ENCODE measurements at regions not wholly inside any gene's neighbourhood (a gene's known extent, or its start where the extent isn't known, plus 50 kb on each side); places are given as distances from the start of the nearest gene placed in this dataset.

DNA sequence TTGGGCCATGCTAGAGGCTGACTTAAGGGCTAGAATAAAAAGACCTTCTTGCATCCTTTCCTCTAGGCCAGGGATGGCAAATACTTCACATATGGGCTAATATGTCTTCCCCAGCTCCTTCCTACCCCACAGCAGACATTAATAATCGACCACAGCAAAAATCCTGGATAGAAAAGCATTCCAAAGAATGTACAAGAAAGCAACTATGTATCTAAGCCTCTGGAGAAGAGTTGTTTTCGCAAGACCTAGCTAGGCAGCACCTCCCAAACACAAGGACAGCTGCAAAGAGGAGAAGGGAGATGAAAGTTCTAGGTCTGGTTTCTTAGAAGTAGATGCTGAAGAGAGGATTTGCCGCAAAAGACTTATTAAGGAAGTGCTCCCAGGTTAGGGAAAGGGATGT is 372.6 kb downstream of the SLC4A3 start:
- 69 to 82% (median 77%) methylated on average over 3 of the region's 3 CpGs for WGBS, 5 donors
- TF ChIP-seq, protein P1, sequence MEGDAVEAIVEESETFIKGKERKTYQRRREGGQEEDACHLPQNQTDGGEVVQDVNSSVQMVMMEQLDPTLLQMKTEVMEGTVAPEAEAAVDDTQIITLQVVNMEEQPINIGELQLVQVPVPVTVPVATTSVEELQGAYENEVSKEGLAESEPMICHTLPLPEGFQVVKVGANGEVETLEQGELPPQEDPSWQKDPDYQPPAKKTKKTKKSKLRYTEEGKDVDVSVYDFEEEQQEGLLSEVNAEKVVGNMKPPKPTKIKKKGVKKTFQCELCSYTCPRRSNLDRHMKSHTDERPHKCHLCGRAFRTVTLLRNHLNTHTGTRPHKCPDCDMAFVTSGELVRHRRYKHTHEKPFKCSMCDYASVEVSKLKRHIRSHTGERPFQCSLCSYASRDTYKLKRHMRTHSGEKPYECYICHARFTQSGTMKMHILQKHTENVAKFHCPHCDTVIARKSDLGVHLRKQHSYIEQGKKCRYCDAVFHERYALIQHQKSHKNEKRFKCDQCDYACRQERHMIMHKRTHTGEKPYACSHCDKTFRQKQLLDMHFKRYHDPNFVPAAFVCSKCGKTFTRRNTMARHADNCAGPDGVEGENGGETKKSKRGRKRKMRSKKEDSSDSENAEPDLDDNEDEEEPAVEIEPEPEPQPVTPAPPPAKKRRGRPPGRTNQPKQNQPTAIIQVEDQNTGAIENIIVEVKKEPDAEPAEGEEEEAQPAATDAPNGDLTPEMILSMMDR (IDR thresholded peaks at IDR 0.05) = no peak
- TF ChIP-seq POLR2AphosphoS5 (IDR thresholded peaks at IDR 0.05) (no peak), POLR2A (IDR thresholded peaks at IDR 0.05) (no peak), EP300 (IDR thresholded peaks at IDR 0.05) (no peak)
- H3K27ac ChIP-seq = no peak overlapping the region
- no peaks in the 10 kb centered on the region for H3K27me3 ChIP-seq
- H3K4me1 ChIP-seq = no peaks in the 10 kb centered on the region
- H3K4me3 ChIP-seq = no peak overlapping the region
- intact Hi-C loops (cut with DNase I; ENCODE audit: low total_unique reads) = no loop called here
- H3K36me3 ChIP-seq = no peaks in the 10 kb centered on the region
- DNase-seq = no peak
- no peaks in the 10 kb centered on the region for H3K9me3 ChIP-seq

DNA sequence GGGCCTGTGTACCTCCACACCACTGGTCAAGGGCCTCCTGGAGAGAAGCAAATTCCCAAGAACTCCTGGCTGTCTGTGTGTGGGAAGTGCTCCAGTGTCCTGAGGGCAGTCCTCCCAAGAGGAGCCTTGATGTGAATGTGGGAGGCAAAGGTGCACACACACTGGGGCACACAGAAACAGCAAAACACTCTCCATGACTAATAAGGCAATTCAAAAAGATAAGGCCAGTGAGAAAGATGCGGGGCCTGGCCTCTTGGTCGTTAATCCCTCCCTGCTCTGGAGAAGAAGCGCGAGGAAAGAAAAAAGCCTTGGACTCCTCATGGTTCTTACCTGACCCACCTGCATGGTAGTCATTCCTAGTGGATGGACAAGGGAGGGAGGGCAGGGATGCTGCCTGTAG is 373.2 kb downstream of the SLC4A3 start:
- 89 to 93% (median 92%) methylated on average over 4 of the region's 4 CpGs for WGBS, 5 donors
- DNase-seq = no peak
- H3K4me3 ChIP-seq = no peak overlapping the region
- no peaks in the 10 kb centered on the region for H3K9me3 ChIP-seq
- H3K27me3 ChIP-seq = no peaks in the 10 kb centered on the region
- no peaks in the 10 kb centered on the region for H3K36me3 ChIP-seq
- H3K4me1 ChIP-seq = no peaks in the 10 kb centered on the region
- TF ChIP-seq, protein P1 (IDR thresholded peaks at IDR 0.05) = no peak
- TF ChIP-seq POLR2A (IDR thresholded peaks at IDR 0.05) (no peak), EP300 (IDR thresholded peaks at IDR 0.05) (no peak), POLR2AphosphoS5 (IDR thresholded peaks at IDR 0.05) (no peak)
- intact Hi-C loops (cut with DNase I; ENCODE audit: low total_unique reads) = no loop called here
- no peak overlapping the region for H3K27ac ChIP-seq

- Histone ChIP-seq H3K4me1 (no peaks in the 10 kb centered on the region), H3K4me3 (no peak overlapping the region), H3K9me3 (no peaks in the 10 kb centered on the region), H3K27me3 (no peaks in the 10 kb centered on the region), H3K27ac (no peak overlapping the region), H3K36me3 (no peaks in the 10 kb centered on the region)
- WGBS, 5 donors = 56 to 68% (median 65%) methylated on average over 3 of the region's 3 CpGs
- intact Hi-C loops (cut with DNase I; ENCODE audit: low total_unique reads) = no loop called here
- no peak for DNase-seq
- TF ChIP-seq POLR2A (IDR thresholded peaks at IDR 0.05) = no peak
- TF ChIP-seq EP300 (IDR thresholded peaks at IDR 0.05) = no peak
- TF ChIP-seq, protein P1 (IDR thresholded peaks at IDR 0.05) = no peak
- TF ChIP-seq POLR2AphosphoS5 (IDR thresholded peaks at IDR 0.05) = no peak
These were observed 374.3 kb downstream of the SLC4A3 start for GRCh38 chr2:220001751-220002150.

DNA sequence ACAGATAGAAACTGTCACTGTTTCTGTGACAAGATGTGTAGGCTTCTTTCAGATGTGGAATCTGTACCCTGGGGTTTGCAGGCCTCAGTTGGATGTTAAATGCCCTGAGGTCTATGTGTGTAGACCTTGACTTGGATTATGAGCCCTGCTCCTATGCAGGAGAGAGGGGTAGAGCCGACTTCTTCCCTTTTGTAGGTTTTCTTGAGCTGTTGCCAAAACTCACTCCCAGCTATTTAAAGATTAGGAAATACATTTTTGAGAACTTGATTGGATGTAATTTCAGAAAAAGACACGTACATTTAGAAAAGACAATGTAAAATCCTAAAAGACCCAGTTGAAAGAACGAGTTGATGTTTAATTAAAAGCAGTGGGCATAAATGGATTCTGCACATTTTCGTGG is 374.8 kb downstream of the SLC4A3 start:
- WGBS, 5 donors = 61 to 72% (median 68%) methylated on average over 4 of the region's 4 CpGs

More for the DNA sequence above, 374.8 kb downstream of the SLC4A3 start:
- Histone ChIP-seq H3K4me3 (no peak overlapping the region), H3K36me3 (no peaks in the 10 kb centered on the region), H3K9me3 (peaks cover 0 to 2% (median 0%) of the 10 kb centered on the region in 4 donors), H3K27me3 (no peaks in the 10 kb centered on the region), H3K4me1 (no peaks in the 10 kb centered on the region), H3K27ac (no peak overlapping the region)
- no peak for DNase-seq
- intact Hi-C loops (cut with DNase I; ENCODE audit: low total_unique reads) = no loop called here
- TF ChIP-seq POLR2A (IDR thresholded peaks at IDR 0.05) (no peak), POLR2AphosphoS5 (IDR thresholded peaks at IDR 0.05) (no peak), EP300 (IDR thresholded peaks at IDR 0.05) (no peak)
- TF ChIP-seq, protein P1 (IDR thresholded peaks at IDR 0.05) = no peak
